Pons (tissue), 1 donor: ENCODE measurements at regions not wholly inside any gene's neighbourhood (a gene's known extent, or its start where the extent isn't known, plus 50 kb on each side); places are given as distances from the start of the nearest gene placed in this dataset.
"Not testable (repeated sequence)": the region's sequence is repeated elsewhere in the genome, so short reads cannot be mapped to it uniquely, and the experiment has no call there.

Experiments
- DNase-seq: peaks from one replicate; pipeline ENCODE4 v3.0.0-alpha.2; 2016; ENCODE audit warnings: low spot score

DNA sequence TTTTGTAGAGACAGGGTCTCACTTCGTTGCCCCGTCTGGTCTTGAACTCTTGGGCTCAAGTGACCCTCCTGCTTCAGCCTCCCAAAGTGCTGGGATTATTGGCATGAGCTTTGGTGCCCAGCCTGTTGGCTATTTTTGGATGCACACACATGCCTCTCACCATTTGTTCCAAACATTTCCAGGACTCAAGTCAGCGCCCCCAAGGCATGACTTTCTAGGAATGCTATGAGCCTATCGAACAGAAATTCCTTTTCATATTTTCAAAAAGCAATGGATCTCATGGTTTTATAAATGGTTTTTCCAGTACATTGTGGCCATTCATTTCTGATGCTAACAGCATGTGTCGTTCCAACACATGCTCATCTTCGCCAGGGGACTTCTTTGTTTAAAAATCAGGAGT is 119.3 kb upstream of the NAA20 start:
- no peak for DNase-seq

DNA sequence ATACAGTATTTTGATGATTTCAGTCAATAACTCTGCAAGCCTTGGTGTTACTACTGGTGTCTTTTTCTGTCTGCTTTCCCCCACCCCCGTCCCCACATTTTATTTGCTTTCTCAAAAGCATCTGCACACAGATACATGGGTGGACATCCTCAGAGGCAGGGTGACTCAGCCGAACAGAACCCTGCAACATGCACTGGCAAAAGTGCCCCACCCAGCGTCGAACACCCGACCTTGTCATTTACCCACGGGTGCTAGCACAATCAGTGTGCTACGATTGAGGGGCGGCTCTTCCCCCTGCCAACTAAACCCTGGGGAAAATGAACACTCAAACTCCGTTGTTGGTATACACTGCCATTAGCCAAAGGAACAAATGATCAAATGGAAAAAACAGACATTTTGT is 115.9 kb upstream of the NAA20 start:
- DNase-seq = no peak

DNA sequence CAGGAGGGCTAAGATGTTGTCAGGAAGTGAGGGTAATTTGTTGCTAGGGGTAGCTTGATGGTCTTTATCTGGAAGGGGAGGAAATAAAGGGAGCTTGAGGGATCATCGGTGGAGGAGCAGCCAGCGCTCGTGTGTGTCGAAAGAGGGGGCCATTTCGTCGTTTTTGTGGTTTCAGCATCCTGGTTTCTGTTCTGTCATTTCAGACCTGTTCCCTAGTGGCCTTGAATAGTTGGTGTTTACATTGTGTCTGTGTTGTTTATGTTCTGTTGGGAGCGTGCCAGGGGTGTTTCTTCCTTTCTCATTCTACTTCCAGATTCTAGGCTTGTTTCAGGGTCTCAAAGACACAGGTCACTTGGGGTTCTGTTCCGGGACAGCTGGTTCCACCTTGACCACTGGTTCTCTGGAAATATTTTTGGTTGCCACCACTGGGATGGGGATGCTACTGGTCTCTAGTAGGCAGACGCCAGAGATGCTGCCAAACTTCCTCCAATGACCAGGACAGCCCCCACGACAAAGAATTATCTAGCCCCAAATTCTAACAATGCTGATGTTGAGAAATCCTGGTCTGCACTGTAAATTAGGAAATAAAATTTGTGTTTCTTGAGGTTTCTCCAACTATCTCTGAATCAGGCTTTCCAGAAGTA is 113.9 kb upstream of the NAA20 start:
- peak; percentile 76 for DNase-seq

DNA sequence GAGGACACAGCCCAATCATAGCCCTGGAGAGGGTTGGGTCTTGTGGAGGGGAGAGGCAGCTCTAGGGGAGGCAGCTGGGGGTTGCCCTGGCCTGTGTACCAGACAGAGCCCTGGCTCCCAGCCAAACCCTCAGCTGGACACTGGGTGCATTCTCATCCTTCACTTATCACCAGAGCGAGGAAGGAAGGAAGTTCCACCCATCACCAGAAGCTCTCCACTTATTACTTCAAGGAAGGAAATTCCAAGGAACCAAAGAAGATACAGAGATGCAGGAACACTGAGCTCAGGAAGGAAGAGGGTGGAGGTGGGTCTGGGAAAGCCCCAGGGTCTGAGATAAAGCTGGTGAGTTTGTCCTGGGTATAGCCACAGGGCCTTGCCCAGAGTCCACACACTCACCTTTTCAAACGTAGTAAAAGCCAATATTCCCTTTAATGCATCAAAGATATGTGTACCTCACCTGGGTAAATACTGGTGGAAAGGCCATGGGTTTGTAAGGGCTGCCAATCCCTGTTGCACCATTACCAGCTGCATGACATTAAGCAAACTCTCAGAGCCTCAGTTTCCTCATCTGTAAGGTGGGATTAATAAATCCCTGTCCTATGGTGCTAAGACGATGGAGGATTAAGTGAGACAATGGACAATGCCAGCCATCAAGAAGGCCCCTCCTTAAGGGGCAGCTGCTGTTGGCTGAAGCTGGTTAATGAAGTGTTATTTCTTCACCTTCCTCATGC is 109.7 kb upstream of the NAA20 start:
- no peak for DNase-seq

DNA sequence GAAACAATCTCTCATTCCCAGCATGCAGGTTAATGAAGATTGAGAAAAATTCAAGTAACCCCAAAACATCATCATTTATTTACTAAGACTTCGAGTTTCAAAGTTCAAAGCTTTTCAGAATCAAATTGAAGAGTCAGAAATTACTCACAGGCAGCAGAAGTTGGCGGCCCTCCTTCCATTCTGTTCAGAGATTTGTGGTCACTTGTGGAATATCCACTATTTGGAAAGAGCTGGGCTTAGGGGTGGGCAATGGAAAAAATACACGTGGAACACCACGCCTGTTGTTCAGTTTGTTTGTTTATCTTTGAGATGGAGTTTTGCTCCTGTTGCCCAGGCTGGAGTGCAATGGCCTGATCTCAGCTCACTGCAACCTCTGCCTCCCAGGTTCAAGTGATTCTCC is 108.6 kb upstream of the NAA20 start:
- DNase-seq = no peak

DNA sequence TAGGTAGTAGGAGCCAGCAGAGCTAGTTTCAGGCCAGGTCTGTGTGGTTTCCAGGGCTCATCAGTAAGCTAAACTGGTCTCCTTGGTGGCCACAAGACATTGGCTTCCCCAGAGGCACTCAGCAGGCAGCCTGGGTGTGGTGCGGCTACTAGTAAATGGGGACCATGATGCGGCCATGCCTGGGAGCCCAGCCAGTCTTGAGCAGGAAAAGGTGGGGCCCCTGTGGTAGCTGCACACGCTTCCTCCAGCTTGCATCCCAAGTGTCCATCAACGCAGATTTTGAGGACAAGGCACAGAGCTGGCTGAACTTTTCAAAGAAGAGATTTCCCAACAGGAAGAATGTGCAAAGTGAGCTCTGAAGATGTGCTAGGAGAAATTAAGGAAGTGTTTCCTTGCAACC is 107.4 kb upstream of the NAA20 start:
- no peak for DNase-seq

DNA sequence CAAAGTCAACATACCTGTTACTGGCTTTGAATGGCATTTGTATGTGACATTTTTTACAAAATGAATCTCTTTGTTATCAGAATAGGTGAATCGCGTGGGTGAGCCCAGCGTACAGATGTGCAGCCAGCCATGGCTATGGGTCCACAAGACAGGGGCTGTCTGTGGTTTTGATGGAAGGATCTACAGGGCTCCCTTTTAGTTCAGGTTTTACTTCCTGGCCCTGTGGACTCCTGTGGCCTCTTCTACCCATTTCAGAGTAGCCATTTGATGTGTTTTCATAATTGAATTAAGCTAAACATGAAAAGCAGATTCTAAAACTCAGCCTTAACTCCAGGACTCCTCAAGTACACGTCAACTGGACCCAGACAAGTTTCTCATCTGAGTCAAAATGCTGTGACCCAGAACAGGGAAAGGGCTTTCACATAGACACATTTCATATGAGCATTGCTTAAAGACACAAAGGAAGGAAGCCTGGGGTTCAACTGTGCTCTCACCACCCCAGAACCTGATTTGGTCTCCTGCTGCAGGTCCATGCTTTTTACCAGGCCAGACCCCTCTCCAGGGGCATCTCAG is 105.3 kb upstream of the NAA20 start:
- no peak for DNase-seq

DNA sequence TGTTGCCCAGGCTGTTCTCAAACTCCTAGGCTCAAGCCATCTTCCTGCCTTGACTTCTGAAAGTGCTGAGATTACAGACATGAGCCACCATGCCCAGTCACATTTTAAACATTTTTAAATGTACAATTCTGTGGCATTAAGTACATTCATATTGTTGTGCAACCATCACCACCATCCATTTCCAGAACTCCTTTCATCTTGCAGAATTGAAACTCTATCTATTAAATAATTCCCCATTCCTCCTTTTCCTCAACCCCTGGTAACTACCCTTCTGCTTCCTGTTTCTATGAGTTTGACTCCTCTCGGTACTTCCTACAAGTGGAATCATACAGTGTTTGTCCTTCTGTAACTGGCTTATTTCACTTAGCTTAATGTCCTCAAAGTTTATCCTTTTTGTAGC is 103.8 kb upstream of the NAA20 start:
- DNase-seq = no peak

DNA sequence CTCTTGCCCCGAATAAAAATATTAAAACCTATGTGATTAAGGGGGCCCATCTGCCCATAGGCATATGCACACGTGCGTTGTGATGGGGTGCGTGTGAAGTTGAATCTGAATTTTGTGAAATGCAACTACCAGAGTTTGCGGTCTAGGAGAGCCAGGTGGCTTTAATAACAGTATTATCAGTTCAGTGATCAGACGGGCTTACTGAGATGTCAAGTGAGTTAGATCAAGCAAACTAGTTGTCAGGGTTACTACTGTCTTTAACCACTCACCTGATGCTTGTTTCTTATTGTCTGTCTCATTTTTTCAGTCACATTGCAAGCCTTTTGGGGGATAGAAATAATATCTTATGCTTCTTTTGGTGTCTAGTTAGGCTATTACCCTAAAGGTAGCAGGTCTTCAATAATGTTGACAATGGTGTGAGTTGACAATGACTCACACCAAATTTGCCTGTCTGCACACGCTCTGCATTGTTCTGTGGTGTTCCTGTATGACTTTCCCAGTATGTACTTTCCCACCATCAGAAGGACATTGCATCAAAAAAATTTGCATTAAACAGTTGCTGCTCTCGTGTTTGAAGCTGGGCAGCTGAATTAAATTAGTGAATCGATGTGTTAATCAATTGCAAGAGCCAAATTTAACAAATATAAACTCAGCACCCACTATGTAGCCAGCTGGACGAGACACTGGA is 103.1 kb upstream of the NAA20 start:
- DNase-seq = no peak

DNA sequence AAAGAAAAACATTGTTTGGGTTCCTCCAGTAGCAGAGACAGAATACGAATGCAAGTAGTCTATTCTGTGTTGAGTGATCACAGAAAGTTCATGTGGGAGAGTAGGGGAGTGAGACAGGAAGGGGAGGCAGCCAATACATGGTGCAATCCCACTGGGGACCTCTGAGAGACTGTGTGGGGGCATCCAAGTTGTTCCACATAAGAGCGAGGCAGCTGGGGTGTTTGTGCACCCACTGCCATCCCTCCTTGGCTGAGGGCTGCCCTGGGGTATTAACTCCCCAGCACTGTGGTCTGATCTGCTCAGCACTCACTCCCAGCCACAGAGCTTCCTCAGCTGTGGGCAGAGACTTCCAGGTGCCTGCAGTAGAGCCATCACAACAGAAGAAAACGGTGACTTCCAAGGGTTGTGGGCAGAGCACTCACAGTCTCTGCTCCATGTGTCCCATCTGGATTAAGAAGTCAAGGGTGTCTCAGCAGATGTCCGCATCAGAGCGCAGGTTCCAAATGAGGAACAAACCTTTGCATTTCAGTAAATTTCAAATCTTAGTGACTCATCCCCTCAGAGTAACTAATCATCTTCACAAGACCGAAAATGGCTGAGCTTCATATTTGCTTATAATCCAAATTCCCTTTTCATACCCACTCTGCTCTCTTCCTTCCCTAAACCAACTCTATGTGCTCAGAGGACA is 101.9 kb upstream of the NAA20 start:
- DNase-seq = no peak

DNA sequence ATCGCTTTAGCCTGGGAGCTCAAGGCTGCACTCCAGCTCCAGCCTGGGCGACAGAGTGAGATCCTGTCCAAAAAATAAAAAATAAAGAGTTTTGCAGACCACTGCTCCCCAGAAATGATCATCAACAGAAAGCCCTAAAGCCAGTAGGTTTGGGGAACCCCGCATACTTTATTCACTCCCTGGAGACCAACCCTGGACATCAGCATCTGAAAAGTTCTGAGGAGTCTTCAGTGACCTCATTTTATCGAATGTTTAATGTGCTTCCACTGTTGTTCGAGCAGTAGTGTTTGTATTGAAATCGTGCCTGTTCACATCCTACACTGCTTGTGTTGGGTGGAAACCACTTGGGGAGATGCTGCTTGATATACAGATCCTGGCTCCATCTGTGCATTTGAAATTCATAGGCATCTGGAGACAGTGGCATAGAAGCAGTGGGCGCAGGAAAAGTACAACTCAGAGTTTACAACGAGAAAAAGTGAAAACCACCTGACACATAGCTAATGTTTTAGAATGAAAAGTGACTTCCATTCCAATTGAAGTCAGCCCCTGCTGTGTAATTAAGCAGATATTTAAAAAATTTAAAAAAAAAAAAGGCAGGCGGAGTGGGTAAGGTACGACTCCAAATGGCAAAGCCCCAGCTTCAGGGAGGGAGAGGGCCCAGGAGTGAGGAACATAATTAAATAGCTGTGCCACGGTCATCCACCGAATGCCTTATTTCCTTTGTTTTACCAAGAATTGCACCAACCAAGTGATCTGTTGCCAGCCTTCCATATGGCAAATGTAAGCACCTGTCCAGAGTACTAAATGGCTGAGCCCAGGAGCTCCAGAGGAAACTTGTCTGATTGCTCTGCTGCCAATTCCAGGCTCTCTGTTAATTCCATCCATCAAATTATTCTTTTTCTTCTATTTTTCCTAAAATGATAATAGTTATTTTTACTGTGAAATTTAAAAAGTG is 100.4 kb upstream of the NAA20 start:
- no peak for DNase-seq

DNA sequence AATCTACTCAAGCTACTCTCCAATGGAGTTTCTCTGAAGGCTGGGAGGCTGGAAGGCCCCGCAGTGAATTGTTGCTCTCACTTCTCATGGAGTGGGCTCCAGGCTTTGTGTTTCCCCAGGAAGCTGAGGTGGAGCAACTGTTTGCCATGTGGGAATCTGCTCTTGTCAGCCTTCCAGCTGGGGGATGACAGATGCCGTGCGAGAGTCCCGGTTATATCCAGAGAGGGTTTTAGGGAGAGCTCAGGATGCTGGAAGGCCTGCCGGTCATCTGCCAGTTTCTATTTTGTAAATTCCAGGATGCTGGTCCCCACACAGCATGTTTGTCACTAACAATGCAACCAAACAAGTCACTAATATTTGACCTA is 98.2 kb upstream of the NAA20 start:
- no peak for DNase-seq

DNA sequence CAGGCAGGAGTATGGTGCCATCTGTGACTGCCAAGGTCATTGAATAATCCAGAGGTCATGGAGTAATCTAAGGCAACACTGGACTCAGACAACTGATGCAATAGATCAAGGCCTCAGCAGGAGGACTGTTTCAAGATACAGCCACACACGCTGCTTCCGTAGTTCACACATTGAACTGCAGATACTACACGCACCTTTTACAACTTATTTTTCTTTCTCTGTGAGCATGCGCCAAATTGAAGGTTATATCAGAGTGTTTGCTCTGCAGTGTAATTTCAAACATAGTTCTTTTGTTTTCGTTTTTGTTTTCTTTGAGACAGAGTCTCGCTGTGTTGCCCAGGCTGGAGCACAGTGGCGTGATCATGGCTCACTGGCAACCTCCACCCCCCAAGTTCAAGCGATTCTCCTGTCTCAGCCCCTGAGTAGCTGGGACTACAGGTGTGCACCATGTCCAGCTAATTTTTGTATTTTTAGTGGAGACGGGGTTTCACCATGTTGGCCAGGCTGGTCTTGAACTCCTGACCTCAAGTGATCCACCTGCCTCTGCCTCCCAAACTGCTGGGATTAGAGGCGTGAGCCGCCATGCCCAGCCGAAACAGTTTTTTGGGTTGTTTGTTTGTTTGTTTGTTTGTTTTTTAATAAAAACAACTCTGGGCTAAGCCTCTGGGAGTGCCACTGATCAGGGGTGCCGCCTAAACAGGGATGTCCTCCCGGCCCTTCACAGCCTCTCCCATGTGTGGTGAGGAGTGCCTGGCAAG is 96.6 kb upstream of the NAA20 start:
- no peak for DNase-seq

DNA sequence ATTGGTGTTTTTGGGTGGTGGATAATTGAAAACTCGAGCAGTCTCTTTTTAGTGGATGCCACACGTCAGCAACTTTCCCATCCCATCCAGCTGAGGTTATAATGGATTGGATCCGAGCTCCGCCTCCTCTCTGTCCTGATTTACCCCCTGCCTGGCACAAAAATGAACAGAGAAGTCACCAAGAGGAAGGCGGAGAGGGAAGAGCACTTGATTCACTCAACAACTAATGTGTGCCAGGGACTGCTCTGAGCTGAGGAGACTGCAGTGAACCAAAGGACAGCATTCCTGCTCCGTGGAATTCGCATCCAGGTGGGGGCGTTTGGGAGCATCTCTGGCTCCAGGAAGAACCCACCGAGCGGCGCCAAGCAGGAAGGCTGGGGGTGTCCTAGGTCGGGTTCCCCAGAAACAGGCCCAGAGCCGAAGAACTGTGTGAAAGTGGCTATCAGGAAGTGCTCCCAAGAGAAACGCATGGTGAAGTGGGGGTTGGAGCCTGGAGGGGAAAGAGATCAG is 95.8 kb upstream of the NAA20 start:
- peak; percentile 61 for DNase-seq

DNA sequence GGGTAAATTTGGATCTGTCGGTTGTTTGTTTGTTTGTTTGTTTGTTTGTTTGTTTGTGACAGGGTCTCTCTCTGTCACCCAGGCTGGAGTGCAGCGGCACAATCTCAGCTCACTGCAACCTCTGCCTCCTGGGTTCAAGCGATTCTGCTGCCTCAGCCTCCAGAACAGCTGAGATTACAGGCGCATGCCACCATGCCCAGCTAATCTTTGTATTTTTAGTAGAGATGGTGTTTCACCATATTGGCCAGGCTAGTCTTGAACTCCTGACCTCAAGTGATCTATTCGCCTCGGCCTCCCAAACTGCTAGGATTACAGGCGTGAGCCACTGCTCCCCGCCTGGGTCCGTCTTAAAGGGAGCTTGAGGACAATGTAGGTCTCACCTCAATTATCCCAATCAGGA is 95.3 kb upstream of the NAA20 start:
- DNase-seq = not testable (repeated sequence)

DNA sequence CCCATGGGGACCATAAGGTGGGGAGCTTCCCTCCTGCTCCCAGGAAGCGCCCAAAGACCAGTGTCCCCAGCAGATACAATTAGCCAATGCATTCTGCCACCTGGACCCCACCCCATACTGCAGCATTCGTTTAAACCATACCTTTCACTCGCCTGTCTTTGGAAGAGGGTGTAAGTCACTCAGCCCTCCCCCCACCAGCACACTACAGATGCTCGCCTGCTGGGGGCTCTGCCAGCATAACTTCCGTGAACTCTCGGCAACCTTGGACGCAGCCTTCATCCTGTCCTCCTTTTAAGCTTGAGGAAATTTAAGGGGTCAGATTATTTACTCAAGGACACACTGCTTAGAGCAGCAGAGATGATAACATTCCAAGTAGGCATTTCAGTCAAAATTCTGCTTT is 94.4 kb upstream of the NAA20 start:
- DNase-seq = no peak

DNA sequence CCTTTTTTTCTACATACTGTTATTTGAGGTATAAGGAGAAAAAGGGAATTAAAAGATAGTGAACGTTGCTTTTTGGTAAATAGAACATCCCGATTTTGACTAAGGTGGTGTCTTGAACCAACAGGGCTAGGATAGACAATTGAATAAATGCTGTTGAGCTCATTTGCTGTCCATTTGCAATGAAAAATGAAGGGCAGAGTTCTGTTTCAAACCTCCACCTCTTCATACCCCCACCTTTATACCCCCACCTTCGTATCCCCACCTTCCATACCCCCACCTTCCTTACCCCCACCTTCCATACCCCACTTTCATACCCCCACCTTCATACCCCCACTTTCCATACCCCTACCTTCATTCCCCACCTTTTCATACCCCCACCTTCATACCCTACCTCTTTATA is 93.4 kb upstream of the NAA20 start:
- DNase-seq = no peak

DNA sequence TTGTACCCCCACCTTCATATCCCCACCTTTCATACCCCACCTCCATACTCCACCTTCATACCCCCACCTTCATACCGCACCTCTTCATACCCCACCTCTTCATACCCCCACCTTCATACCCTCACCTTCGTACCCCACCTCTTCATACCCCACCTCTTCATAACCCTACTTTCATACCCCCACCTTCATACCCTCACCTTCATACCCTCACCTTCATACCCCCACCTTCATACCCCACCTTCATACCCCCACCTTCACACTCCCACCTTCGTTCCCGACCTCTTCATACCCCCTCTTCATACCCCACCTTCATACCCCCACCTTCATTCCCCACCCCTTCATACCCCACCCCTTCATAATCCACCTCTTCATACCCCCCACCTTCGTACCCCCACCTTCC is 92.9 kb upstream of the NAA20 start:
- DNase-seq = no peak

DNA sequence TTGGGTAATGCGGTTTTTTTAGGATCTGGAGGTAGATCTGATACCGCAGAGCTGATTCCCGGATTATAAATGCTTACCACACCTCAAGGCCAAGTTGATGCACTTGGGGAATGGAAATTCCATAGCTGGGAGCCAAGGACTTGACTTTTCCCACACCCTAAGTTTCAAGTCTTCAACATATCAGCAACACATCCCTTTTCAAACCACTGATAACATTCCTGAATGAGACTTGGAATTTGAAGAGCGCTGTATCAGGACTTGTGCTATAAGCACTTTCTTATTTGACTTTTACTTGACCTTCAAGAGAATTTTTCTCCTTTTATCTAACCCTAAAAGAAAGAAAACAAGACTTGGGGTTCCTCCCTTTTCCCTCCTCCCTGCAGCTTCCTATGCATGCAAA is 90.6 kb upstream of the NAA20 start:
- no peak for DNase-seq

DNA sequence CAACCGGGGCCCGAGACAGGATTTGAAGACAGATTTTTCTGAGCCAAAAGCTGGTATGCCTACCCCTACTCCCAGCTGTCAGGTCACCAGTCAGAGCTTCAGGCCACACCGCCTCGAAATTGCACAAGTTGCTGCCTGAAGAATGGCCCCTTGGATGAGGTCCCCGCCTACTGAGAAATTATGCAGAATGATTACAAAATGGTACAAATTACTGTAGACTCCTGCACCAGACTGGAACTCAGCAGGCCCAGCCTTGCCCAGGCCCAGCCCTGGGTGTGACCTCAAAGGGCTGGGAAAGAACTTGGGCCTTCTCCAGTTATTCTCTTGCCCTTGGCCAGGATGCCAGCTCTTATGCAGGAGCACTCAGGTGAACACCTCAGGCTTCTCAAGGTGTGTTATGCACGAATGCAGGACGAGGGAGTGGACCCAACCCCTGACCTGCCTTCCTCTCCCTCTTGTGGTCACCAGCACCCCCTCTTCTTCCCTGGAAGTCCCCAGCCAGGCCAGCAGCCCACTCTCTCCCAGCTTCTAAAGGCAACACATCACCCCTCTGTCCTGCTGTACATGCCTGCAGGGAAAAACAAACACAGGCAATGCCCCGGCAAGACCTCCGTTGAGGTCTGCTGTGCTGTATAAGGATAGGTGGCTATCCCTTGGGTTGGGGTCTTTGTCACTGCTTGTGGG is 88.7 kb upstream of the NAA20 start:
- no peak for DNase-seq
